GM12878 (cell line): ENCODE measurements at regions not wholly inside any gene's neighbourhood (a gene's known extent, or its start where the extent isn't known, plus 50 kb on each side); places are given as distances from the start of the nearest gene placed in this dataset.

ENCODE experiments used
- DPF2 ChIP-seq: fragments of 450-650 bp; IDR thresholded peaks from 2 replicates; pipeline ENCODE4 v1.6.1; 2017; ENCODE audit warnings: mild to moderate bottlenecking
- E4F1 ChIP-seq: fragments of 450-650 bp; IDR thresholded peaks from 2 replicates; pipeline ENCODE4 v1.6.1; 2018; ENCODE audit warnings: borderline replicate concordance, mild to moderate bottlenecking; ENCODE audit not compliant: partially characterized antibody
- GABPA ChIP-seq: IDR thresholded peaks from 2 replicates; pipeline ENCODE4 v1.6.1; 2014; ENCODE audit warnings: antibody characterized with exemption, low read depth, mild to moderate bottlenecking, inconsistent platforms
- HSF1 ChIP-seq: fragments of 150-350 bp; IDR thresholded peaks from 2 replicates; pipeline ENCODE4 v1.6.1; 2014; ENCODE audit warnings: mild to moderate bottlenecking, low read depth, low read length
- MXI1 ChIP-seq: fragments of 150-350 bp; IDR thresholded peaks from 2 replicates; pipeline ENCODE4 v1.6.1; 2011; ENCODE audit warnings: low read depth, mild to moderate bottlenecking, inconsistent platforms, low read length, improper control_type of control experiment
- MYB ChIP-seq: fragments of 150-350 bp; IDR thresholded peaks from 2 replicates; pipeline ENCODE4 v1.6.1; 2014; ENCODE audit warnings: mild to moderate bottlenecking, low read depth, low read length, borderline replicate concordance
- NFXL1 ChIP-seq: fragments of 450-650 bp; IDR thresholded peaks from 2 replicates; pipeline ENCODE4 v1.6.1; 2017; ENCODE audit warnings: antibody characterized with exemption, mild to moderate bottlenecking, borderline replicate concordance
- NR2F1 ChIP-seq: fragments of 450-650 bp; conservative IDR thresholded peaks from 2 replicates; pipeline ENCODE4 v1.6.1; 2017; ENCODE audit warnings: mild to moderate bottlenecking
- PBX3 ChIP-seq: IDR thresholded peaks from 2 replicates; pipeline ENCODE4 v1.6.1; 2011; ENCODE audit warnings: mild to moderate bottlenecking, low read depth, low read length, moderate library complexity; ENCODE audit not compliant: insufficient replicate concordance
- PKNOX1 ChIP-seq: fragments of 450-650 bp; IDR thresholded peaks from 2 replicates; pipeline ENCODE4 v1.6.1; 2016; ENCODE audit warnings: mild to moderate bottlenecking
- RELA ChIP-seq: fragments of 450-650 bp; IDR thresholded peaks from 2 replicates; pipeline ENCODE4 v1.8.0; 2014; ENCODE audit warnings: borderline replicate concordance; ENCODE audit not compliant: partially characterized antibody
- REST ChIP-seq: IDR thresholded peaks from 2 replicates; pipeline ENCODE4 v1.6.1; 2012; ENCODE audit warnings: mild to moderate bottlenecking, low read depth, low read length
- RUNX3 ChIP-seq: IDR thresholded peaks from 2 replicates; pipeline ENCODE4 v1.6.1; 2012; ENCODE audit warnings: low read length, inconsistent platforms
- YY1 ChIP-seq: IDR thresholded peaks from 2 replicates; pipeline ENCODE4 v1.6.1; 2011; ENCODE audit warnings: low read depth, mild to moderate bottlenecking, low read length
- ZBTB4 ChIP-seq: fragments of 450-650 bp; formaldehyde crosslinking; IDR thresholded peaks from 2 replicates; pipeline ENCODE4 v1.4.0; 2022; ENCODE audit warnings: mild to moderate bottlenecking, moderate library complexity
- ZNF24 ChIP-seq: fragments of 450-650 bp; IDR thresholded peaks from 2 replicates; pipeline ENCODE4 v1.6.1; 2017; ENCODE audit warnings: antibody characterized with exemption, mild to moderate bottlenecking
- ZNF274 ChIP-seq: IDR thresholded peaks from one replicate; pipeline ENCODE4 v1.8.0; 2011; ENCODE audit not compliant: insufficient read length, insufficient read depth
- ZNF622 ChIP-seq: fragments of 450-650 bp; IDR thresholded peaks from 2 replicates; pipeline ENCODE4 v1.6.1; 2017; ENCODE audit warnings: mild to moderate bottlenecking, inconsistent platforms

- TF ChIP-seq ZBTB4 (no peak), MXI1 (no peak), YY1 (no peak), NR2F1 (no peak), PKNOX1 (peak; percentile 40; the same call in 1 of the 2 replicates), MYB (no peak), GABPA (no peak), REST (no peak), ZNF24 (no peak), ZNF274 (no peak), DPF2 (0 out of 2 replicates have a peak, but pooled peaks have one; percentile 59), NFXL1 (no peak), ZNF622 (no peak), HSF1 (no peak), RUNX3 (0 out of 2 replicates have a peak, but pooled peaks have one; percentile 14), PBX3 (peak; percentile 76), E4F1 (no peak), RELA (no peak)
These were observed 133.2 kb upstream of the SOX9 start (continued) for GRCh38 chr17:71987634-71988033.
